SHP77 (cell line): ENCODE measurements at regions not wholly inside any gene's neighbourhood (a gene's known extent, or its start where the extent isn't known, plus 50 kb on each side); places are given as distances from the start of the nearest gene placed in this dataset.

ENCODE experiments used
- DNase-seq, 2 experiments: peaks; one replicate each; lab custom pipeline; 2025; lab: John Stamatoyannopoulos, UW

- DNase-seq, result no peak
Measured at GRCh38 chr7:121449329-121449728, 53.2 kb upstream of the FAM3C start.

- no peak for DNase-seq
Measured at GRCh38 chr7:121448429-121448828, 52.3 kb upstream of the FAM3C start.

- DNase-seq, result no peak
Measured at GRCh38 chr7:121447911-121448300, 51.8 kb upstream of the FAM3C start.

GRCh38 chr7:121447243-121447910 lies 51.3 kb upstream of the FAM3C start:
- no peak for DNase-seq

- no peak for DNase-seq
Measured at GRCh38 chr7:121446526-121446925, 50.4 kb upstream of the FAM3C start.
